Astrocyte of the cerebellum (primary cell): ENCODE measurements at regions not wholly inside any gene's neighbourhood (a gene's known extent, or its start where the extent isn't known, plus 50 kb on each side); places are given as distances from the start of the nearest gene placed in this dataset.

ENCODE experiments used
- DNase-seq: peaks from one replicate; pipeline ENCODE4 v3.0.0-alpha.2; 2011; ENCODE audit warnings: low read depth
- H3K4me3 ChIP-seq: 2 replicates; pipeline ENCODE4 v1.5.1; 2011; ENCODE audit warnings: mild to moderate bottlenecking, low read depth, low read length, moderate library complexity
- in situ Hi-C: cut with HindIII; loops from 2 replicates; pipeline ENCODE4 v1.10.0; 2017; ENCODE audit warnings: low sequenced_read_pairs
- TF ChIP-seq, protein P1 (sequence below): IDR thresholded peaks from 2 replicates; pipeline ENCODE4 v1.5.1; 2012; ENCODE audit warnings: low read length, low read depth, moderate library complexity, mild to moderate bottlenecking; ENCODE audit errors: missing control alignments

DNA sequence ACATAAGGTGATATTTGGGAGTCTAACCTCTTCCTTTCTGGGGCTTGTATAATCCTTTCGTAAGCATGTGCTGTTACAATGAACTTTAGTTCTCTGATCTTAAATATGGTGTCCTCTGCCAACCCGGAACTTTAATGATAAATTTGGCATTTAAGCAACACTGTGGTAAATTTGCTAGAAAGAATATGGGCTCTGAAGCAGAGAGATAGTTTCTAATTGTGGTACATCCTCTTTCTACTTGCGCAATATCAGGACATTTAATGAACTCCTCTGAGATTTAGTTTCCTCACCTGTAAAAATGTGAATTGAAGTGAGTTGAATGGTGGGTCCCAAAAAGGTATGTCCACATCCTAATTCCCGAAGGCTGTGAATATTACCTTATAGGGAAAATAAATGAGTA lies 364.7 kb downstream of the CAAP1 start:
- no peak overlapping the region for H3K4me3 ChIP-seq
- no peak for DNase-seq
- TF ChIP-seq, protein P1, sequence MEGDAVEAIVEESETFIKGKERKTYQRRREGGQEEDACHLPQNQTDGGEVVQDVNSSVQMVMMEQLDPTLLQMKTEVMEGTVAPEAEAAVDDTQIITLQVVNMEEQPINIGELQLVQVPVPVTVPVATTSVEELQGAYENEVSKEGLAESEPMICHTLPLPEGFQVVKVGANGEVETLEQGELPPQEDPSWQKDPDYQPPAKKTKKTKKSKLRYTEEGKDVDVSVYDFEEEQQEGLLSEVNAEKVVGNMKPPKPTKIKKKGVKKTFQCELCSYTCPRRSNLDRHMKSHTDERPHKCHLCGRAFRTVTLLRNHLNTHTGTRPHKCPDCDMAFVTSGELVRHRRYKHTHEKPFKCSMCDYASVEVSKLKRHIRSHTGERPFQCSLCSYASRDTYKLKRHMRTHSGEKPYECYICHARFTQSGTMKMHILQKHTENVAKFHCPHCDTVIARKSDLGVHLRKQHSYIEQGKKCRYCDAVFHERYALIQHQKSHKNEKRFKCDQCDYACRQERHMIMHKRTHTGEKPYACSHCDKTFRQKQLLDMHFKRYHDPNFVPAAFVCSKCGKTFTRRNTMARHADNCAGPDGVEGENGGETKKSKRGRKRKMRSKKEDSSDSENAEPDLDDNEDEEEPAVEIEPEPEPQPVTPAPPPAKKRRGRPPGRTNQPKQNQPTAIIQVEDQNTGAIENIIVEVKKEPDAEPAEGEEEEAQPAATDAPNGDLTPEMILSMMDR: no peak
- in situ Hi-C loops: no loop called here

DNA sequence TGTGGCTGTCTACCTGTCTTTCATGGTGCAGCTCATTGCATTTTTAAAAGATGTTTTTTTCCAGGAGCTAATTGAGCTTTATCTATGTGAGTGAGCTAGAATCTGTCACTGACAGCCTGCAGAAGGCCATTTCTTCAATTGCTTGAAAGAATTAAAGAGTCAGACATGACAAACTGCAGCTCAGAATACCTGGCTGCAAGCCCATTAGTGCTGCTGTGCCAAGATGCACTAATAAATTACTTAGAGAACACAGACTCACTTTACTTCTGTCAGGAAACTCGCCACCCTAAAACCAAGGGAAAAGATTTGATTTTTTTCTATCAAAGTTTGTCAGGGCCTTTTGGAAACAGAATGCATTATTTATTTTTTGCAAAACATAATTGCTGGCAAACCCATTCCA lies 368.3 kb downstream of the CAAP1 start:
- TF ChIP-seq, protein P1: no peak

DNA sequence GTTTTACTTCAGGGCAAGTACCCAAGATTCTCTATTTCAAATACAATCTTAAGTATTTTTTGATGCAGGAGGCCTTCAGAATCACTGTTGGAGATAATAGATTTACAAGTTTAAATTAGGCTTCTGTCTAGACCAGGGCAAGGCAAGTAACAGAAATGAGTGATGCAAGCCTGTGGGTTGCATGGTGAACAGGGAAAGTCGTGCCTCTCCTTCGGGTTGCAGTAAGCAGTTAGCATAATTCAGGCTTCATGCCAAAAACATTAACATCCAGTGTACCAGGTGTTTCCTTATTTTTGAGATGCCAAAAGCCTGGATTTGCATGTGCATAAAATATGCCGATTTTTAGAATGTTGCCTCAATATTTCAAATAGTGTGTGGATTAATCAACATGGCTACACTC lies 369.0 kb downstream of the CAAP1 start:
- no peak overlapping the region for H3K4me3 ChIP-seq
- DNase-seq: no peak
- TF ChIP-seq, protein P1: no peak
- in situ Hi-C loops: no loop called here

More for the DNA sequence above, 368.3 kb downstream of the CAAP1 start:
- no peak for DNase-seq
- in situ Hi-C loops: no loop called here
- no peak overlapping the region for H3K4me3 ChIP-seq

DNA sequence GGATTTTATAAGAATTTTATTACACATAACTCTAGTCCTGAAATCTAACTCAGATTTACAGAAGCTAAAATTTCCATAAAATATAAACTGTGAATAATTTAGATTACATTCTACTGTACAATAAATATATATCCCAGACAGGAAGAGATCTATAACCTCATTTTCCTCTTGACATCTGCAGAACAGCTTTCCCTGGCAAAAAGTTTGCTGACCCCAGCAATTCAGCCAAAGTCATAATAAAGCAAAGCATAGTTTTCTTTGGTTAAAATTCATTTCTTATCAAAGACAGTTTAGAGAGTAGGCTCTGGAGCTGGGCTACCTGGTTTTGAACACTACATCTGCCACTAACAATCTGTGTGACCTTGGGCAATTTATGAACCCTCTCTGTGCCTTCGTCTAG lies 372.5 kb downstream of the CAAP1 start:
- H3K4me3 ChIP-seq: no peak overlapping the region
- in situ Hi-C loops: no loop called here
- TF ChIP-seq, protein P1: no peak
- DNase-seq: no peak

DNA sequence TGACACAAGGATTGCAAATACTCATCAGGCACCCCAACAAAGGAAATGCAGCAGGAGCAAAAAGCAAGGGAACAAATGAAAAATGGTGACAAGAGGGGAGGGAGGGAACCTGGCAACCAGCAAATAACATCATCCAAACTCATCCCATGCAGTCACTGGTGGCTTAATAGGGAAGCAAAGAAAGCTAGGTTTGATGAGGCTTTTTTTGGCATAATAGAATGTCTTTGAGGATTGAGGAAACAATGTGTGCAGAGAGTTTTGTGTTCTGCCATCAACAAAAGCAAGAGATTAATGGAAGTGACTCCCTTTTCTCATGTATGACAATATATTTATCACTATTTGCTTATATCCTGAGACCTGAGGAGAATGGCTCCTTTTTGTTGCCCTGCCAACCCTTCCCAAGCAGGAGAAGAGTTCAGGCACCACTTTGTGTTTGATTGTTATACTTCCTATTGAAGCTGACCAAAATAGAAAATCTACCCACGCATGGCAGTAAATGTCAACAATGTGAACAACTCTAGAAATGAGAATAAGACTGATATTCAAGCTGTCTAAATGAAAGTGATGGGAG lies 375.7 kb downstream of the CAAP1 start:
- DNase-seq: no peak
- in situ Hi-C loops: no loop called here
- H3K4me3 ChIP-seq: no peak overlapping the region

DNA sequence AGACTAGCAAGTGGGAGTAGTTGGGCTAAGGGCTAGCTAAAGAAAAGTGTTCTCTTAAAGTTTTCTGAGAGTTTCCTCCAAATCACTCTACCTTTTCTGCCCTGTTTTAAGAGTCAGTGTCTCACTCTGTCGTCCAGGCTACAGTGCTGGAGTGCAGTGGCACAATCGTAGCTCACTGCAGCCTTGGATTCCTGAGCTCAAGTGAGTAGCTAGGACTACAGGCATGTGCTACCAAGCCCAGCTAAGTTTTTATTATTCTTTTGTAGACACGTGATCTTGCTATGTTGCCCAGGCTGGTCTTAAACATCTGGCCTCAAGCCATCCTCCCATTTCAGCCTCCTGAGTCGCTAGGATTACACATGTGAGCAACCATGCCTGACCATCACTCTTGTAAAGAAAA lies 378.9 kb downstream of the CAAP1 start:
- in situ Hi-C loops: no loop called here
- TF ChIP-seq, protein P1: no peak
- no peak overlapping the region for H3K4me3 ChIP-seq
- no peak for DNase-seq

More for the DNA sequence above, 375.7 kb downstream of the CAAP1 start:
- TF ChIP-seq, protein P1: no peak
